ENCODE measurements at regions not wholly inside any gene's neighbourhood (a gene's known extent, or its start where the extent isn't known, plus 50 kb on each side); places are given as distances from the start of the nearest gene placed in this dataset.

- TF ChIP-seq CTCF (IDR thresholded peaks at IDR 0.05; ENCODE audit: low read depth, low read length): no peak
- no peak for TF ChIP-seq EZH2phosphoT487 (IDR thresholded peaks at IDR 0.05; ENCODE audit: low read depth)
Measured at GRCh38 chr1:105436589-105437259, 1619.8 kb upstream of the PRMT6 start.

Measured in OCI-LY3 (cell line).